ENCODE measurements at regions not wholly inside any gene's neighbourhood (a gene's known extent, or its start where the extent isn't known, plus 50 kb on each side); places are given as distances from the start of the nearest gene placed in this dataset.

GRCh38 chr2:6577960-6578359, 287.7 kb downstream of the CMPK2 start:
- Histone ChIP-seq H4K5ac (ENCODE audit: insufficient read length, low read depth, low read length) (no peak overlapping the region), H3K56ac (replicated peaks; ENCODE audit: insufficient read length, low read depth, low read length) (no peak overlapping the region), H3K4me3 (ENCODE audit: extremely low read depth in 1 of 4, insufficient read depth in 2 of 4, low read depth in 3 of 4, low read length in 4 of 4) (no peak overlapping the region), H2BK15ac (ENCODE audit: low read length) (no peak overlapping the region), H4K20me1 (replicated peaks in 1 of 2; ENCODE audit: control insufficient read depth in 1 of 2, insufficient read depth in 2 of 2, low read length in 2 of 2) (no peaks in the 10 kb centered on the region), H2BK120ac (replicated peaks; ENCODE audit: low read depth, low read length) (no peak overlapping the region), H2BK5ac (ENCODE audit: low read depth, low read length) (no peak overlapping the region), H3K4me1 (replicated peaks in 1 of 4; ENCODE audit: control insufficient read depth in 3 of 4, insufficient read depth in 4 of 4, low read length in 3 of 4) (no peaks in the 10 kb centered on the region), H3K9ac (replicated peaks in 1 of 4; ENCODE audit: extremely low read depth in 1 of 4, low read depth in 3 of 4, low read length in 3 of 4) (no peak overlapping the region), H3K4ac (replicated peaks; ENCODE audit: insufficient read length, low read depth, low read length) (no peak overlapping the region), H3K14ac (ENCODE audit: insufficient read length) (no peak overlapping the region), H3K23me2 (ENCODE audit: low read depth, low read length) (no peaks in the 10 kb centered on the region), H3K79me2 (ENCODE audit: control insufficient read depth in 1 of 2, insufficient read depth in 2 of 2, low read length in 2 of 2) (no peaks in the 10 kb centered on the region), H4K8ac (ENCODE audit: extremely low read depth, insufficient read depth, low read length) (no peak overlapping the region), H2BK12ac (ENCODE audit: low read depth, low read length) (no peak overlapping the region), H4K91ac (replicated peaks; ENCODE audit: insufficient read length, low read length) (no peak overlapping the region), H3K9me3 (ENCODE audit: insufficient read depth in 2 of 2, low read depth in 1 of 2, low read length in 1 of 2) (no peaks in the 10 kb centered on the region), H3K27me3 (replicated peaks in 1 of 4; ENCODE audit: control insufficient read depth in 3 of 4, extremely low read depth in 1 of 4, insufficient read depth in 3 of 4, low read length in 3 of 4) (no peaks in the 10 kb centered on the region), H3K4me2 (ENCODE audit: insufficient read depth in 1 of 2, low read depth in 2 of 2, low read length in 2 of 2) (no peak overlapping the region), H2AK5ac (ENCODE audit: low read depth, low read length) (no peak overlapping the region), H2AFZ (ENCODE audit: low read length) (no peak overlapping the region), H2BK20ac (ENCODE audit: low read length) (no peak overlapping the region), H3K36me3 (ENCODE audit: control insufficient read depth in 2 of 4, insufficient read depth in 4 of 4, low read length in 3 of 4) (no peaks in the 10 kb centered on the region), H3K18ac (ENCODE audit: extremely low read depth, low read length) (no peak overlapping the region), H3K23ac (ENCODE audit: insufficient read length) (no peak overlapping the region), H3K79me1 (ENCODE audit: low read depth, low read length) (no peaks in the 10 kb centered on the region), H3K27ac (ENCODE audit: low read depth, low read length) (no peak overlapping the region)
- ChIA-PET CTCF (ENCODE audit: partially characterized antibody) (interaction anchor here (1.0 kb wide), 1 partner anchor 9 kb away, joined by 3 read pairs; no protein-coding TSS in a partner anchor), POLR2A (ENCODE audit: partially characterized antibody) (no interaction called here)
- no peak for DNase-seq (ENCODE audit: low read depth in 1 of 2, low spot score in 2 of 2)
- WGBS, 2 experiments (ENCODE audit: extremely low coverage in 1 of 2, insufficient coverage in 1 of 2, insufficient read length in 1 of 2, insufficient replicate concordance in 2 of 2, low coverage in 1 of 2, low lambda C conversion rate in 2 of 2, missing lambda C conversion rate in 1 of 2): 88% methylated on average over 3 of the region's 3 CpGs; no CpG with 5 or more reads in 1 of the 2 experiments
- no peak for FAIRE-seq
- TF ChIP-seq CREB1 (IDR thresholded peaks at IDR 0.05): no peak
- TF ChIP-seq CBX5 (IDR thresholded peaks at IDR 0.05; ENCODE audit: low read depth, low read length): no peak
- TF ChIP-seq, protein P1, sequence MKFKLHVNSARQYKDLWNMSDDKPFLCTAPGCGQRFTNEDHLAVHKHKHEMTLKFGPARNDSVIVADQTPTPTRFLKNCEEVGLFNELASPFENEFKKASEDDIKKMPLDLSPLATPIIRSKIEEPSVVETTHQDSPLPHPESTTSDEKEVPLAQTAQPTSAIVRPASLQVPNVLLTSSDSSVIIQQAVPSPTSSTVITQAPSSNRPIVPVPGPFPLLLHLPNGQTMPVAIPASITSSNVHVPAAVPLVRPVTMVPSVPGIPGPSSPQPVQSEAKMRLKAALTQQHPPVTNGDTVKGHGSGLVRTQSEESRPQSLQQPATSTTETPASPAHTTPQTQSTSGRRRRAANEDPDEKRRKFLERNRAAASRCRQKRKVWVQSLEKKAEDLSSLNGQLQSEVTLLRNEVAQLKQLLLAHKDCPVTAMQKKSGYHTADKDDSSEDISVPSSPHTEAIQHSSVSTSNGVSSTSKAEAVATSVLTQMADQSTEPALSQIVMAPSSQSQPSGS (IDR thresholded peaks at IDR 0.05; ENCODE audit: low read length): no peak
- no peak for TF ChIP-seq CBX8 (IDR thresholded peaks at IDR 0.05; ENCODE audit: borderline replicate concordance, low read depth, low read length)
- no peak for TF ChIP-seq MAFK (IDR thresholded peaks at IDR 0.05; ENCODE audit: low read depth, low read length)
- TF ChIP-seq RNF2 (IDR thresholded peaks at IDR 0.05; ENCODE audit: borderline replicate concordance, low read depth, low read length, missing control alignments, poor library complexity, severe bottlenecking): no peak
- TF ChIP-seq YY1 (IDR thresholded peaks at IDR 0.05; ENCODE audit: low read depth, low read length): no peak
- no peak for TF ChIP-seq SRF (IDR thresholded peaks at IDR 0.05; ENCODE audit: low read depth, low read length)
- TF ChIP-seq ZNF274 (IDR thresholded peaks at IDR 0.05; ENCODE audit: borderline replicate concordance, extremely low read depth, low read length): no peak
- TF ChIP-seq, protein P2, sequence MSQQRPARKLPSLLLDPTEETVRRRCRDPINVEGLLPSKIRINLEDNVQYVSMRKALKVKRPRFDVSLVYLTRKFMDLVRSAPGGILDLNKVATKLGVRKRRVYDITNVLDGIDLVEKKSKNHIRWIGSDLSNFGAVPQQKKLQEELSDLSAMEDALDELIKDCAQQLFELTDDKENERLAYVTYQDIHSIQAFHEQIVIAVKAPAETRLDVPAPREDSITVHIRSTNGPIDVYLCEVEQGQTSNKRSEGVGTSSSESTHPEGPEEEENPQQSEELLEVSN (IDR thresholded peaks at IDR 0.05): no peak
- TF ChIP-seq, protein P3, sequence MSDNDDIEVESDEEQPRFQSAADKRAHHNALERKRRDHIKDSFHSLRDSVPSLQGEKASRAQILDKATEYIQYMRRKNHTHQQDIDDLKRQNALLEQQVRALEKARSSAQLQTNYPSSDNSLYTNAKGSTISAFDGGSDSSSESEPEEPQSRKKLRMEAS (IDR thresholded peaks at IDR 0.05): no peak

Measured in H1 (cell line).